Vagina (tissue), 2 donors: ENCODE measurements at regions not wholly inside any gene's neighbourhood (a gene's known extent, or its start where the extent isn't known, plus 50 kb on each side); places are given as distances from the start of the nearest gene placed in this dataset.

Source experiments
- DNase-seq, 2 donors: peaks; one replicate each; pipeline ENCODE4 v3.0.0-alpha.2; 2017; ENCODE audit errors: extremely low spot score in 2 of 2
- H3K27ac ChIP-seq: fragments of 200-600 bp; sonication (generic); one replicate; pipeline ENCODE4 v1.5.1; 2019
- H3K27me3 ChIP-seq: fragments of 200-600 bp; sonication (generic); one replicate; pipeline ENCODE4 v1.5.1; 2019
- H3K36me3 ChIP-seq, 2 donors: fragments of 200-600 bp; sonication (generic); one replicate each; pipeline ENCODE4 v1.5.1; 2017 to 2019
- H3K4me1 ChIP-seq: fragments of 200-600 bp; sonication (generic); one replicate; pipeline ENCODE4 v1.5.1; 2019
- H3K4me3 ChIP-seq, 2 donors: fragments of 200-600 bp; sonication (generic); 1 replicate in 1 of 2; 2 replicates in 1 of 2; pipeline ENCODE4 v1.5.1; 2016 to 2019
- H3K9me3 ChIP-seq: fragments of 200-600 bp; sonication (generic); one replicate; pipeline ENCODE4 v1.5.1; 2019
- CTCF ChIP-seq, 3 experiments: fragments of 450-650 bp in 2 of 3; fragments of 200-600 bp in 1 of 3; sonication (generic) in 1 of 3; IDR thresholded peaks; one replicate each; pipeline ENCODE4 v1.5.1; 2017 to 2019; ENCODE audit warnings: antibody characterized with exemption in 3 of 3, mild to moderate bottlenecking in 2 of 3, moderate library complexity in 2 of 3
- POLR2A ChIP-seq, 2 donors: fragments of 450-650 bp; IDR thresholded peaks; one replicate each; pipeline ENCODE4 v1.6.1; 2017; ENCODE audit warnings: antibody characterized with exemption in 2 of 2, mild to moderate bottlenecking in 2 of 2, moderate library complexity in 2 of 2
- POLR2AphosphoS5 ChIP-seq, 2 donors: sonication (generic); formaldehyde crosslinking; IDR thresholded peaks; one replicate each; pipeline ENCODE4 v1.9.0; 2017; ENCODE audit warnings: antibody characterized with exemption in 2 of 2, mild to moderate bottlenecking in 2 of 2, low read depth in 1 of 2; ENCODE audit not compliant: insufficient read depth in 1 of 2
- intact Hi-C: fragments of 100-400 bp; cut with DNase I; formaldehyde crosslinking; loops from one replicate; pipeline ENCODE4 v1.15.1; 2023

GRCh38 chr14:28097585-28097984, 669.0 kb upstream of the FOXG1 start:
- no peak for DNase-seq
- TF ChIP-seq POLR2AphosphoS5 (IDR thresholded peaks at IDR 0.05; ENCODE audit: insufficient read depth in 1 of 2, low read depth in 1 of 2) (no peak), POLR2A (IDR thresholded peaks at IDR 0.05) (no peak), CTCF (IDR thresholded peaks at IDR 0.05) (no peak)
- Histone ChIP-seq H3K36me3 (no peaks in the 10 kb centered on the region), H3K9me3 (peaks cover 3% of the 10 kb centered on the region), H3K27me3 (no peaks in the 10 kb centered on the region), H3K4me1 (no peaks in the 10 kb centered on the region), H3K4me3 (no peak overlapping the region), H3K27ac (no peak overlapping the region)
- intact Hi-C loops: no loop called here

- peaks cover 3% of the 10 kb centered on the region for H3K9me3 ChIP-seq
- no peaks in the 10 kb centered on the region for H3K36me3 ChIP-seq
- H3K4me1 ChIP-seq: no peaks in the 10 kb centered on the region
- H3K27ac ChIP-seq: no peak overlapping the region
- no peak overlapping the region for H3K4me3 ChIP-seq
- no peak for DNase-seq
- TF ChIP-seq POLR2AphosphoS5 (IDR thresholded peaks at IDR 0.05; ENCODE audit: insufficient read depth in 1 of 2, low read depth in 1 of 2) (no peak), POLR2A (IDR thresholded peaks at IDR 0.05) (no peak), CTCF (IDR thresholded peaks at IDR 0.05) (no peak)
- intact Hi-C loops: no loop called here
- no peaks in the 10 kb centered on the region for H3K27me3 ChIP-seq
Observed at GRCh38 chr14:28098856-28099255, 667.7 kb upstream of the FOXG1 start.

GRCh38 chr14:28102001-28102400, 664.6 kb upstream of the FOXG1 start:
- no peak for DNase-seq
- Histone ChIP-seq H3K4me1 (no peaks in the 10 kb centered on the region), H3K27ac (no peak overlapping the region), H3K4me3 (no peak overlapping the region), H3K27me3 (no peaks in the 10 kb centered on the region), H3K36me3 (no peaks in the 10 kb centered on the region), H3K9me3 (no peaks in the 10 kb centered on the region)
- TF ChIP-seq POLR2A (IDR thresholded peaks at IDR 0.05) (no peak), CTCF (IDR thresholded peaks at IDR 0.05) (no peak), POLR2AphosphoS5 (IDR thresholded peaks at IDR 0.05; ENCODE audit: insufficient read depth in 1 of 2, low read depth in 1 of 2) (no peak)
- intact Hi-C loops: no loop called here

- no peak for TF ChIP-seq POLR2AphosphoS5 (IDR thresholded peaks at IDR 0.05; ENCODE audit: insufficient read depth in 1 of 2, low read depth in 1 of 2)
- TF ChIP-seq CTCF (IDR thresholded peaks at IDR 0.05): no peak
- TF ChIP-seq POLR2A (IDR thresholded peaks at IDR 0.05): no peak
- Histone ChIP-seq H3K4me3 (no peak overlapping the region), H3K4me1 (no peaks in the 10 kb centered on the region), H3K9me3 (no peaks in the 10 kb centered on the region), H3K27ac (no peak overlapping the region), H3K36me3 (no peaks in the 10 kb centered on the region), H3K27me3 (no peaks in the 10 kb centered on the region)
- no peak for DNase-seq
- intact Hi-C loops: no loop called here
Observed at GRCh38 chr14:28102814-28103213, 663.8 kb upstream of the FOXG1 start.

- Histone ChIP-seq H3K27ac (no peak overlapping the region), H3K9me3 (no peaks in the 10 kb centered on the region), H3K4me1 (no peaks in the 10 kb centered on the region), H3K27me3 (no peaks in the 10 kb centered on the region), H3K4me3 (no peak overlapping the region), H3K36me3 (no peaks in the 10 kb centered on the region)
- intact Hi-C loops: no loop called here
- TF ChIP-seq CTCF (IDR thresholded peaks at IDR 0.05) (no peak), POLR2A (IDR thresholded peaks at IDR 0.05) (no peak), POLR2AphosphoS5 (IDR thresholded peaks at IDR 0.05; ENCODE audit: insufficient read depth in 1 of 2, low read depth in 1 of 2) (no peak)
- no peak for DNase-seq
Observed at GRCh38 chr14:28113311-28113710, 653.3 kb upstream of the FOXG1 start.
